ENCODE measurements at regions not wholly inside any gene's neighbourhood (a gene's known extent, or its start where the extent isn't known, plus 50 kb on each side); places are given as distances from the start of the nearest gene placed in this dataset.
"Not testable (repeated sequence)": the region's sequence is repeated elsewhere in the genome, so short reads cannot be mapped to it uniquely, and the experiment has no call there.

GRCh38 chr15:85284497-85284896 is 95.9 kb upstream of the AKAP13 start:
- Mint-ChIP-seq H3K4me3 (ENCODE audit: unreplicated experiment) (no peak overlapping the region), H3K9me3 (ENCODE audit: unreplicated experiment) (no peaks in the 10 kb centered on the region), H3K4me1 (ENCODE audit: low read depth, unreplicated experiment) (no peaks in the 10 kb centered on the region), H3K27me3 (ENCODE audit: insufficient read depth, unreplicated experiment) (no peaks in the 10 kb centered on the region), H3K27ac (ENCODE audit: unreplicated experiment) (no peak overlapping the region), H3K36me3 (ENCODE audit: insufficient read depth, unreplicated experiment) (no peaks in the 10 kb centered on the region)
- no peaks in the 10 kb centered on the region for H3K9me3 ChIP-seq
- TF ChIP-seq, protein P1, sequence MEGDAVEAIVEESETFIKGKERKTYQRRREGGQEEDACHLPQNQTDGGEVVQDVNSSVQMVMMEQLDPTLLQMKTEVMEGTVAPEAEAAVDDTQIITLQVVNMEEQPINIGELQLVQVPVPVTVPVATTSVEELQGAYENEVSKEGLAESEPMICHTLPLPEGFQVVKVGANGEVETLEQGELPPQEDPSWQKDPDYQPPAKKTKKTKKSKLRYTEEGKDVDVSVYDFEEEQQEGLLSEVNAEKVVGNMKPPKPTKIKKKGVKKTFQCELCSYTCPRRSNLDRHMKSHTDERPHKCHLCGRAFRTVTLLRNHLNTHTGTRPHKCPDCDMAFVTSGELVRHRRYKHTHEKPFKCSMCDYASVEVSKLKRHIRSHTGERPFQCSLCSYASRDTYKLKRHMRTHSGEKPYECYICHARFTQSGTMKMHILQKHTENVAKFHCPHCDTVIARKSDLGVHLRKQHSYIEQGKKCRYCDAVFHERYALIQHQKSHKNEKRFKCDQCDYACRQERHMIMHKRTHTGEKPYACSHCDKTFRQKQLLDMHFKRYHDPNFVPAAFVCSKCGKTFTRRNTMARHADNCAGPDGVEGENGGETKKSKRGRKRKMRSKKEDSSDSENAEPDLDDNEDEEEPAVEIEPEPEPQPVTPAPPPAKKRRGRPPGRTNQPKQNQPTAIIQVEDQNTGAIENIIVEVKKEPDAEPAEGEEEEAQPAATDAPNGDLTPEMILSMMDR (IDR thresholded peaks at IDR 0.05; ENCODE audit: insufficient read depth in 1 of 2, low read depth in 1 of 2, low read length in 1 of 2, severe bottlenecking in 1 of 2, unreplicated experiment in 1 of 2), result no peak
- CTCF ChIA-PET, result no interaction called here
- DNase-seq, result no peak
- H3K4me3 ChIP-seq (ENCODE audit: low read depth, low read length), result no peak overlapping the region
- H3K27me3 ChIP-seq (replicated peaks; ENCODE audit: control insufficient read depth, insufficient read depth, low read length), result no peaks in the 10 kb centered on the region; the same call in 1 of the 2 replicates
- BruUV-seq (replicated peaks), result no TSS peak
- H3K4me1 ChIP-seq, result no peaks in the 10 kb centered on the region
- POLR2A ChIA-PET, result no interaction called here
- no peaks in the 10 kb centered on the region for H3K36me3 ChIP-seq (ENCODE audit: control insufficient read depth, insufficient read depth, low read length)
- intact Hi-C loops (cut with micrococcal nuclease; ENCODE audit: unreplicated experiment), result no loop called here

DNA sequence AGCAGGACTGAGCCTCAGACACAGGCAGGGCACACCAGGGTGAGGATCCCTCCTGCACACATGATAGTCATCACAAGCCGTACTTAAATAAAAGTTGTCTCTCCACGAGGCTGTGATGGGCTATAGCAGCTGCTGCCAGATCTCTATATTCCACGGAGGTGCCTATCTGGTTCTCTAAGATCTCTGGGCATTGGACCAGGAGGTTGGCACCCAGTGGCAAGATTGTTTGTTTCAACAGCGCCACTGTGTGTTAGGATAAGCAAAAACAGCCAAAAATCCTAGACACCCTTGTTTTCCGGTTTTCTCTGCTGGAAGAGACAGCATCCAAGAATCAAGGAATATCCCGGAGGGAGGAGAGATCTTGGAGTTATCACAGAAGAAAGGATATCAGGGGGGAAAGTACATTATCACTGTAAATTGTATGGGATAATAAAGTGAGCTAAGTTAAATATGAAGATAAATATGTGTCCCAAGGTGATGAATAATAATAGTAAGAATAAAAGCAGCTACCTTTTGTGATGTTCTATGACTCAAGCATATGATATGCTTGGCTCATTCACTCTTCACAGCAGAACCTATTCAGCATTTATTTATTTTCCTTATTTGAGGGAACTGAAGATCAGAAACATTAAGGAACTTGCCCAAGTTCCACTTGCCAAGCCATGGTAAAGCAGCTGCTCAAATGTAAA is 90.6 kb upstream of the AKAP13 start:
- peak in 1 of 2 experiments; percentile 10 for DNase-seq
- Histone ChIP-seq H3K9me3 (no peaks in the 10 kb centered on the region), H3K36me3 (ENCODE audit: control insufficient read depth, insufficient read depth, low read length) (no peaks in the 10 kb centered on the region), H3K4me1 (no peaks in the 10 kb centered on the region), H3K27me3 (replicated peaks; ENCODE audit: control insufficient read depth, insufficient read depth, low read length) (no peaks in the 10 kb centered on the region; the same call in 1 of the 2 replicates), H3K4me3 (ENCODE audit: low read depth, low read length) (no peak overlapping the region)
- POLR2A ChIA-PET, result no interaction called here
- CTCF ChIA-PET, result no interaction called here
- Mint-ChIP-seq H3K9me3 (ENCODE audit: unreplicated experiment) (peaks cover 12% of the 10 kb centered on the region), H3K4me1 (ENCODE audit: low read depth, unreplicated experiment) (no peaks in the 10 kb centered on the region), H3K4me3 (ENCODE audit: unreplicated experiment) (no peak overlapping the region), H3K36me3 (ENCODE audit: insufficient read depth, unreplicated experiment) (no peaks in the 10 kb centered on the region), H3K27me3 (ENCODE audit: insufficient read depth, unreplicated experiment) (peaks cover 6% of the 10 kb centered on the region), H3K27ac (ENCODE audit: unreplicated experiment) (no peak overlapping the region)
- TF ChIP-seq, protein P1 (IDR thresholded peaks at IDR 0.05; ENCODE audit: insufficient read depth in 1 of 2, low read depth in 1 of 2, low read length in 1 of 2, severe bottlenecking in 1 of 2, unreplicated experiment in 1 of 2), result no peak
- intact Hi-C loops (cut with micrococcal nuclease; ENCODE audit: unreplicated experiment), result no loop called here
- no TSS peak for BruUV-seq (replicated peaks)

GRCh38 chr15:85292583-85292982 is 87.8 kb upstream of the AKAP13 start:
- DNase-seq; intact Hi-C loops (cut with micrococcal nuclease; ENCODE audit: unreplicated experiment); BruUV-seq (replicated peaks); H3K27me3 Mint-ChIP-seq (ENCODE audit: insufficient read depth, unreplicated experiment); H3K27me3 ChIP-seq (replicated peaks; ENCODE audit: control insufficient read depth, insufficient read depth, low read length); H3K36me3 ChIP-seq (ENCODE audit: control insufficient read depth, insufficient read depth, low read length); H3K9me3 ChIP-seq; H3K4me1 ChIP-seq; H3K4me3 Mint-ChIP-seq (ENCODE audit: unreplicated experiment); POLR2A ChIA-PET; CTCF ChIA-PET; H3K27ac Mint-ChIP-seq (ENCODE audit: unreplicated experiment); H3K4me3 ChIP-seq (ENCODE audit: low read depth, low read length); H3K36me3 Mint-ChIP-seq (ENCODE audit: insufficient read depth, unreplicated experiment); H3K4me1 Mint-ChIP-seq (ENCODE audit: low read depth, unreplicated experiment): not testable (repeated sequence)
- peaks cover 12% of the 10 kb centered on the region for H3K9me3 Mint-ChIP-seq (ENCODE audit: unreplicated experiment)

All from Caco-2 (cell line).